ENCODE measurements at regions not wholly inside any gene's neighbourhood (a gene's known extent, or its start where the extent isn't known, plus 50 kb on each side); places are given as distances from the start of the nearest gene placed in this dataset.
"Not testable (repeated sequence)": the region's sequence is repeated elsewhere in the genome, so short reads cannot be mapped to it uniquely, and the experiment has no call there.

GRCh38 chr7:106534271-106534846, 126.6 kb downstream of the CCDC71L start:
- Histone ChIP-seq H3K27me3 (no peaks in the 10 kb centered on the region), H3K4me3 (no peak overlapping the region), H3K9me3 (no peaks in the 10 kb centered on the region), H3K4me1 (no peaks in the 10 kb centered on the region), H3K27ac (no peak overlapping the region), H3K36me3 (no peaks in the 10 kb centered on the region)
- ATAC-seq = no peak
- 48 to 70% methylated on average over 6 to 8 of the region's 8 CpGs for WGBS, 2 donors (ENCODE audit: low coverage in 1 of 2)
- TF ChIP-seq EP300 (IDR thresholded peaks at IDR 0.05) (no peak), POLR2AphosphoS5 (IDR thresholded peaks at IDR 0.05) (no peak), POLR2A (IDR thresholded peaks at IDR 0.05) (no peak)
- TF ChIP-seq, protein P1, sequence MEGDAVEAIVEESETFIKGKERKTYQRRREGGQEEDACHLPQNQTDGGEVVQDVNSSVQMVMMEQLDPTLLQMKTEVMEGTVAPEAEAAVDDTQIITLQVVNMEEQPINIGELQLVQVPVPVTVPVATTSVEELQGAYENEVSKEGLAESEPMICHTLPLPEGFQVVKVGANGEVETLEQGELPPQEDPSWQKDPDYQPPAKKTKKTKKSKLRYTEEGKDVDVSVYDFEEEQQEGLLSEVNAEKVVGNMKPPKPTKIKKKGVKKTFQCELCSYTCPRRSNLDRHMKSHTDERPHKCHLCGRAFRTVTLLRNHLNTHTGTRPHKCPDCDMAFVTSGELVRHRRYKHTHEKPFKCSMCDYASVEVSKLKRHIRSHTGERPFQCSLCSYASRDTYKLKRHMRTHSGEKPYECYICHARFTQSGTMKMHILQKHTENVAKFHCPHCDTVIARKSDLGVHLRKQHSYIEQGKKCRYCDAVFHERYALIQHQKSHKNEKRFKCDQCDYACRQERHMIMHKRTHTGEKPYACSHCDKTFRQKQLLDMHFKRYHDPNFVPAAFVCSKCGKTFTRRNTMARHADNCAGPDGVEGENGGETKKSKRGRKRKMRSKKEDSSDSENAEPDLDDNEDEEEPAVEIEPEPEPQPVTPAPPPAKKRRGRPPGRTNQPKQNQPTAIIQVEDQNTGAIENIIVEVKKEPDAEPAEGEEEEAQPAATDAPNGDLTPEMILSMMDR (IDR thresholded peaks at IDR 0.05) = no peak

GRCh38 chr7:106530183-106530582, 130.8 kb downstream of the CCDC71L start:
- WGBS, 2 donors (ENCODE audit: low coverage in 1 of 2) = 56 to 88% methylated on average over 5 of the region's 5 CpGs
- not testable (repeated sequence) for H3K4me3 ChIP-seq, H3K27me3 ChIP-seq, H3K36me3 ChIP-seq, ATAC-seq, H3K9me3 ChIP-seq, H3K27ac ChIP-seq, H3K4me1 ChIP-seq

- H3K4me1 ChIP-seq, H3K36me3 ChIP-seq, H3K27me3 ChIP-seq, ATAC-seq, H3K9me3 ChIP-seq, H3K27ac ChIP-seq, H3K4me3 ChIP-seq: not testable (repeated sequence)
- 95 to 100% methylated on average over 3 of the region's 4 CpGs for WGBS, 2 donors (ENCODE audit: low coverage in 1 of 2)
Measured at GRCh38 chr7:106526617-106527016, 134.3 kb downstream of the CCDC71L start.

- no peaks in the 10 kb centered on the region for H3K27me3 ChIP-seq
- no peak overlapping the region for H3K27ac ChIP-seq
- H3K9me3 ChIP-seq = no peaks in the 10 kb centered on the region
- H3K4me3 ChIP-seq = no peak overlapping the region
- 71 to 96% methylated on average over 4 of the region's 5 CpGs for WGBS, 2 donors (ENCODE audit: low coverage in 1 of 2)
- TF ChIP-seq, protein P1 (IDR thresholded peaks at IDR 0.05) = no peak
- TF ChIP-seq POLR2A (IDR thresholded peaks at IDR 0.05) (no peak), POLR2AphosphoS5 (IDR thresholded peaks at IDR 0.05) (no peak), EP300 (IDR thresholded peaks at IDR 0.05) (no peak)
- ATAC-seq = no peak
- H3K4me1 ChIP-seq = no peaks in the 10 kb centered on the region
- H3K36me3 ChIP-seq = no peaks in the 10 kb centered on the region
Measured at GRCh38 chr7:106524690-106525059, 136.3 kb downstream of the CCDC71L start.

DNA sequence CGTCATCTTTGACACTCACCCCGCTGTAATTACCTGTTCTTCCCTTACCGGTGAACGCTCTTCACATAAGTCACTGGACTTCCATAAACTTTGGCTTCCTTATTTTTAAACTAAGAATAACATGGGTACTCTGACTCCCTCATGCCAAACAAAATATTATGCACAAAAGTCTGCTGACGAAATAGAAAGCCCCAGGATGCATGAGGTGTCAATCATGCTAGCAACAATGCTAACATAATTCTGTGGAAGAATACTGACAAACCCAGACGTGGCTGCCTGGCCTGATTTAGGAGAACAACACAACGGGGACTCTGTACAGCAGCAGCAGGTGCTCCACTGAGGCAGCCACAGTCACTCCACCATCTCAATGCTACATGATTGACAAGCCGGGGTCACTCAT, 137.5 kb downstream of the CCDC71L start:
- Histone ChIP-seq H3K4me1 (no peaks in the 10 kb centered on the region), H3K4me3 (no peak overlapping the region), H3K27me3 (no peaks in the 10 kb centered on the region), H3K27ac (no peak overlapping the region), H3K36me3 (no peaks in the 10 kb centered on the region), H3K9me3 (no peaks in the 10 kb centered on the region)
- ATAC-seq = no peak
- 66 to 68% methylated on average over 6 to 8 of the region's 8 CpGs for WGBS, 2 donors (ENCODE audit: low coverage in 1 of 2)
- TF ChIP-seq POLR2AphosphoS5 (IDR thresholded peaks at IDR 0.05) (no peak), EP300 (IDR thresholded peaks at IDR 0.05) (no peak), POLR2A (IDR thresholded peaks at IDR 0.05) (no peak)
- TF ChIP-seq, protein P1 (IDR thresholded peaks at IDR 0.05) = no peak

- Histone ChIP-seq H3K36me3 (no peaks in the 10 kb centered on the region), H3K4me3 (no peak overlapping the region), H3K27me3 (no peaks in the 10 kb centered on the region), H3K9me3 (no peaks in the 10 kb centered on the region), H3K4me1 (no peaks in the 10 kb centered on the region), H3K27ac (no peak overlapping the region)
- no peak for ATAC-seq
- 48 to 63% methylated on average over 5 of the region's 5 CpGs for WGBS, 2 donors (ENCODE audit: low coverage in 1 of 2)
- TF ChIP-seq POLR2A (IDR thresholded peaks at IDR 0.05) = no peak
- no peak for TF ChIP-seq EP300 (IDR thresholded peaks at IDR 0.05)
- no peak for TF ChIP-seq POLR2AphosphoS5 (IDR thresholded peaks at IDR 0.05)
- TF ChIP-seq, protein P1 (IDR thresholded peaks at IDR 0.05) = no peak
Measured at GRCh38 chr7:106522696-106523095, 138.3 kb downstream of the CCDC71L start.
